ENCODE measurements at regions not wholly inside any gene's neighbourhood (a gene's known extent, or its start where the extent isn't known, plus 50 kb on each side); places are given as distances from the start of the nearest gene placed in this dataset.

DNA sequence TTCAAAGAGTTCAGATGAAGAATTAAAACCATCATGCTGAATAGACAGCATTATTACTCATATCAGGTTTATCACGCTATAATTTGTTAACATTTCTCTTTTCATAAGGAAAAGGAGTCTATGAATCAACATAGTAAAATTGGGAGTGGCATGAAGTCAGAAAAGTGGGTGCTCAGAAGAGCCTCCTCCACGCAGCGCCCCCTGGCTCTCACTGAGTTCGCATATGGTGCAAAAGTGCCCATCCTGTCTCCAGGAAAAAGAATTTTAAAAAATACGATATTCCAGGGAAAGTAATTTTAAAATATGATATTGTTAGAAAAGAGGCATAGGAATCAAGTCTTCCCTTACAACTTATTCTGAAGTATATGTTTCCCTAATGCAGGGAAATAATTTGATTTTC is 176.3 kb upstream of the TCERG1L start:
- no peak for DNase-seq (ENCODE audit: low spot score)

DNA sequence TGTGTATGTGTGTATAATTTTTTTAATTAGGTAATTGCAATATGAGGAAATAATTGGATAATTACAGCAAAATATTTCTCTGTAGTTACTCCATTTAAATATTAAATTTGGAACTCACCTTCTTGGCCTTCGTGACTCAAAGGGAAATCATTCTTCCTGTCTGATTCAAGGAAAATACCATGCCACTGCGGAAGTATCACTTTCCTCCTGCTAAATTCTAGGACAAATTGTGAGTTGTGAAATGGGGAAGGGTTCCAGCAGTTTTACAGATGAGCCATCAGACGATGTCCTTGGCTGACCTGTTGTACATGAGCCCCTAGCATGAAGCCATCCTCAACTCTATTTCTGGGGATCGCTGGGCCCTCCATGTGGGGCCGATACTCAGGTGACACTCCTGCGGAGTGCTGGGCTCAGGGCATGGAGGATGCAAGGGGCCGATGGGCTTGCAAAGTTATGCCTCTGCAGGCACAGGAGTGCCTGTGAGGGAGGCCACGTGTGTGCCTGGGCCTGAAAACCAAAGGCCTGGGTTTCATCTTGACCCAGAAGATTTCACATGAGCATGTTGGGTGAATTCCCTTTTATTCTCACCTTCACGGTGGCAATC is 179.6 kb upstream of the TCERG1L start:
- DNase-seq (ENCODE audit: low spot score), result no peak

DNA sequence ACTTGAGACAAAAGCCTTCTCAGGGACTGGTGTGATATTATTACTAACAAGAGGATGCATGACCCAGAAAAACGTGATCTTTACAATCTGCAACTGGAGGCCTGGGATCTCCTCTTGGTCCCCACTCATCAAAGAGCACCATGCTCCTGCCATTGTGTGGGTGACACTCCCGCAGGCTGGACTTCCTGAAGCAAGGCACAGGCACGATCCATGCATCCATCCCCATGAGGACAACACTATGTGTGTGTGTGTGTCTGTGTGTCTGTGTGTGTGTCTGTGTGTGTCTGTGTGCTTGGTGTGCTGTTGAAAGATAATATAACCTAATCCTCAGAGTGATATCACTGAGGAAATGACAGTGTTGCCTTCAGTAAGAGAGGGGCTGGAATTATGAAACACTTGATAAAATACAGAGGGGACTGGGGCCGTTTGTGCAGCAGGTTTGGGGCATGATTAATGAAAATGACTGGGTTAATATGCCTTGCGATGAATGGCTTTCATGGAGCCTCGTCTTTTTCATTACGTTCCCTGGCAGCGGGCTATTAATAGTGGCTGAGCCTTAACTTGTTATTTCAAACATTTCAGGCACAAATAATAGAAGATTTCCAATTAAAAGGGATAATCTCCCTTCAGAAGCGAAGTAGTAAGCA is 180.8 kb upstream of the TCERG1L start:
- no peak for DNase-seq (ENCODE audit: low spot score)

DNA sequence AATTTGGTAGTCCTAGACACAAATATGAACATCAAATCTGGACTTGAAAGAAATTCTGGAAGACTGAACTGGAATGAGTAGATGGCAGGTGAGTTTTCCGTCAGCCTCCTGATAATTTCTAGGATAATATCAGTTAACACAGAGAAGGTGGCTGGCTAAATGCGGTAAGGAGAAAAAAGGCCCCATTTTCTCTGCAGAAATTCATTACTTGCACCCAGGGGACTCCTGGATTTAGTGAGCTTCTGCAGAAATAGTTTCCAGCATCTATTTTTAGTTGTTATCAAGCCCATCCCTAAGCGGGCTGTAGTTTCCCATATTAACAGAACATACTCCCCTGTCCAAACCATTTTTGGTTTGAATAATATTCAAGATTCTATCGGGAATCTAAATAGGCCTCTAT is 181.9 kb upstream of the TCERG1L start:
- DNase-seq (ENCODE audit: low spot score), result no peak

DNA sequence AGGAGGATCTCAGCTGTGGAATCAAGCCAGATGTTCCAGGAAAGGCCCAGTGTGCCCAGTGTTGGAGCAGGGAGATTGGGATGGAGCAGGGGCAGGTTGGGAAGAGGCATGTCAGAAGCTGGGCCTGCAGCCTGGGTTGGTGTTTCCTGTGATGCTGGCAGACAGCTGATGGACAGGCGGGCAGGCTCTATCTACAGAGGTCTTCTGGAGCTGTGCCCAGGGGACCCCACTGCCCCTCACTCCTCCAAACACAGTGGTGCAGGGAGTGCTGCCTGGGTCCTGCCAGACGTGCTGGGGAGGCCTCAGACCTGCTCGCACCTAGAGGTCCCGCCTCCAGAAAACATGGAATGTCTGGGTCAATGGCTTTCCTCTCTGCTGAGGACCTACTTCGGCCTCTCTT is 182.9 kb upstream of the TCERG1L start:
- DNase-seq (ENCODE audit: low spot score), result no peak

DNA sequence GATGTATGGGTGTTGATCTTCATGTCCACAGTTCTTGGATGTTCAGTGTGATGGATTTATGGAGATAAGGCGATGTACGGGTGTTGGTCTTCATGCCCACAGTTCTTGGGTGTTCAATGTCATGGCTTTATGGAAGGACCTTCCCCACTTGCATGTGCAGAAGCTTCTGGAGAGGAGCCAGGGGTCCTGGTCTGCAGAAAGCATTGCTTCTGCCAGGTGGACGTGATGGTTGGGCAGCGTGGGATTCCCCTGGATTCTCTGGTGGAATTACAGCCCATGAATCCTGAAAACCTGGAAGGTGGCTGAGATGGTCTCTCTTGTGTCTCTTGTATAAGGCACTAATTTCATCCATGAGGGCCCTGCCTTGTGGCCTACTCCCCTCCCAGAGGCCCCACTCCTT is 183.7 kb upstream of the TCERG1L start:
- no peak for DNase-seq (ENCODE audit: low spot score)

DNA sequence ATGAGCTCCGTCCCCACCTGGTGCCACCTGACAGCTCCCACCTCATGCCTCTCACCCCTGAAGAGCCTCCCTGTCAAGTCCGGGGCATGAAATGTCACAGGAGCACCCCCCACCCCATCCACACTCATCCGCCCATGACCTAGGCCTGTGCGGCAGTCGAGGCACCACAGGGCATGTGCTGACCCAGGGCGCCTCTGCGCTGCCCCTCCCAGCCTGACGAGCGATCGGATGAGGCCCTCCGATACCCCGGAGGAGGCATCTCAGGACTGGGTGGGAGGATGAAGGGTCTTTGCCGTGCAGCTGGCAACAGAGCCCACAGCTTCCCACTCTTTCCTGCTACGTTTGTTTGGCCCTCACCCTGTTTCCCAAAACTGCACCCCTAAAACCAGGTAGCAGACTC is 184.4 kb upstream of the TCERG1L start:
- no peak for DNase-seq (ENCODE audit: low spot score)

DNA sequence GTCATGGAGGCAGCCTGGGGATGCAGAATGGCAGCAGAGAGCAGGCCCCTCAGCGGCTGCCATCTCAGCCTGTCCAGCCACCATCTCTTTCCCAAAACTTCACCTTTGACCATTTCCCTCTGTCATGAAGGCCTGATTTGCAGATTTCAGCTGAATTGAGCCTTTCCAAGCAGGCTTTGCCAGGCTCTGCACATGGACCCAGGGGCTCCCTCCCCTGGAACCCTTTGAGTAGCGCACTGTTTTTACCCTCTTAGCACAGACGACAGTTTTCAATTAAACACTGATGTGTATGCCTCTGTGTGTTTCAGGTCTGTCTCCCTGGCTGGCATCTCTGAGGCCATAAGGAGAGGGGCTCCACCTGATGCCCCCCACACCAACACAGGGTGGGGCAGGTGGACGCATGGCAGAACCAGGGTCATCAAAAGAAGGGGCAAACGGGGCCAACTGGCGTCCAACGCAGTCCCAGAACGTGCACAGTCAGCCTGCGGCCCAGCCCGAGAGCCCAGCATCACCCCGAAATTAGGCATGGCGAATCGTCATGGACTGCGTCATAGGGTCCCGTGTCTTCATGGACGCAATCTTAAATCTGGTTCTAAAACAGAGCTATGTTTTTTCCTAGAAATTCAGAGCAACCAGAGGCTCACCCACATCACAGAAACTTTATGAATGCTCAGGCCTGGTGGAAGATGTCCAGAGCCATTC is 185.0 kb upstream of the TCERG1L start:
- DNase-seq (ENCODE audit: low spot score), result no peak

DNA sequence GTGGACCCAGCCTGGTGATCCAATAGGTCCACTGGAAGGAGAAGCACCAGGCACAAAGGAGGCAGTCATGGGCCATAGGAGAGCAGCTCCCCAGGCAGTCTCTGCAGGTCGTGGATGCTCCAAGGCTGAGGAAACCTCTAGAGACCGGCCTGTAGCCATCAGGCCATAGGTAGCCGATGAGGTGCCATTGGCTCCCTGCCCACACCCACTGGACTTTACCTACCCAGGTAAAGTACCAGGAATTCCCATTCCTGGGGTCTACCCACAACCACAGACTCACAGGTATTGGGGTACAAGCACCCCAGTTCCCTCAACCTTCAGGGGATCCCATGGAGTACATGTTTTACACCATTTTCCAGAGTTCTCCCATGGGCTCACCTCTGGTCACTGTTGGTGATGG is 188.0 kb upstream of the TCERG1L start:
- no peak for DNase-seq (ENCODE audit: low spot score)

DNA sequence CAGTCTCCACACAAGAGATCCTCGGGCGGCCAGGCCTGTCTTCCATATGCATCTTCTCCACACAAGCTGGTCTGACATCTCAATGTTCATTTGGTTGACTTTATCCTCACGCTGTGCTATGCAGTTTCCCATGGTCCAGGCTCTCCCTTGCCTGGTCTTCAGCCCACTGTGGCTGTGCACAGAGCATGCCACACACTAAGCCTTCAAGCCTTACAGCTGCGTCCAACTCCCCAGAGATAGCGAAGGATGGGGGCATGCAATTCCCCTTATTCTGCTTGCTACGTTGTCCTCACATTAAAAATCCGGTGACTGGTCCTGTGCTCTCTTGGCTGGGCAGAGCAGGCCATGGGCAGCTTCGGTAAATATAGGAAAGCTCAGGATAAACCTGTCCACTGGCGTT is 188.7 kb upstream of the TCERG1L start:
- no peak for DNase-seq (ENCODE audit: low spot score)

DNA sequence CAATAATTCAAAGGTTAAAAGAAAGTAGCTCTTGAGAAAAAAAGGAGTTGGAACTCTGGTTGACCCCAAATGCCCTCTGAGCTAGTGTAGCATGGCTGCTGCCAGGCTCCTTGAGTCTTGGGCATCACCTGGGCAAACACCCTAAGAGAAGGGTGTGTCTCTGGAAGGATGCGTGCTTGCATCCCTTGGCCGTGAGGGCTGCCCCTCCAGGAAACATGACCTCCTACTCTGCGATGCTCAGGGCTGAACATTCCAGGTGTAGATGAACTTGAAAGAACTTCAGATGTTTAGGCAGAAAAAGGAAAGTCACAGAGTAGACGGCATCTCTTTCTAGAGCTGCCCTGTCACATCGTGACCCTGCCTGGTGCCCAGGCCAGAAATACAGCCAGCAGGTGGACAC is 189.4 kb upstream of the TCERG1L start:
- DNase-seq (ENCODE audit: low spot score), result no peak

DNA sequence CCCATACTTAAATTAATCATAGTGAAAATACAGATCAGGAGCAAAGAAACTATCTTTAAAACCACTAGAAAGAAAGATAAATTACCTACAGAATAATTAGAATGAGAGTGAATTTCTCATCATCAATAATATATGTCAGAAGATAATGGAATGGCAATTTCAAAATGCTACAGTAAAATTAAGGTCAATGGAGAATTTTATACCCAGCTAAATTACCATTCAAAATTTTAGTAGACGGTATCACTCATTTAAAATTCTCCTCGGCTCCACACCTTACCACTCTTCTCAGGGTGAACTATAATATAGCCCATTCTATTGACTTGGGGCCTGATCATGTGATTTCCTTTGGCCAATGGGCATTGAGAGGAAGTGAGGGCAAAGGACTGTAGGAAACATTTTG is 192.5 kb upstream of the TCERG1L start:
- no peak for DNase-seq (ENCODE audit: low spot score)

DNA sequence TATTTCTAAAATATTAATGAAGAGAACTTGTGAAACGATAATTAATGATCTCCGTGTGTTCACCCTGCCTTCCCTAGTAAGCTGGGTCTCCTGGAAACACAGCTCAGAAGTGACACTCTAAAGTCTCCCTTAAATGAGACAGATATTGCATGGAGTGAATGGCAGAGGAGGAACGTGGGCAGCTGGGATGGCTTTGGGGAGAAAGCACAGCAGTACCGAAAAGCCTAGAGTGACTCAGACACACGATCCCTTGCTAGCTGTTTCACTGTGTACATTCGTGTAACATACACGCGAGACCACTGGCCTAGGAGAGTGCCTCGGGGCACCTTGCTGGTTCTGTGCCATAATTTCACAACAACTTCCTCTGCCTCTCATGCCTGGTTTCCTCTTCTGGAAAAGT is 199.9 kb upstream of the TCERG1L start:
- DNase-seq (ENCODE audit: low spot score), result no peak

DNA sequence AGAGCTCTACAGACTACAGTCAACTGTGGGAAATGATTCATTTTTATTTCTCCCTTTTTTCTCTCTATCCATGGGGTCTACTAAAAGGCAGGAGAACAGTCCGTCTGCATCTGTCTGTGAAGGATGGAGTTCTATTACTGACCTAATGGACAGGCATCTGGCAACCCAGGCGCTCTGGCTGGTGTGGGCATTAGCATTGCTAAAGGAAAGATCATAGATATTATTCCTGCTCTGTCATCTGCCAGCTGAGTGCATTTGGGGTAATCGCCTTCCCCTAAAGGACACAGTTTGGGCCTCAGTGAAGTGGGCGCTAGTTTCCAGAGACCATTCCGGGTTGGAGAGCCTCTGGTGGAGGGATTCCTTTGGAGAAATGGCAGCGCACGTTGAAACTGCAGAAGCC is 201.3 kb upstream of the TCERG1L start:
- DNase-seq (ENCODE audit: low spot score), result no peak

DNA sequence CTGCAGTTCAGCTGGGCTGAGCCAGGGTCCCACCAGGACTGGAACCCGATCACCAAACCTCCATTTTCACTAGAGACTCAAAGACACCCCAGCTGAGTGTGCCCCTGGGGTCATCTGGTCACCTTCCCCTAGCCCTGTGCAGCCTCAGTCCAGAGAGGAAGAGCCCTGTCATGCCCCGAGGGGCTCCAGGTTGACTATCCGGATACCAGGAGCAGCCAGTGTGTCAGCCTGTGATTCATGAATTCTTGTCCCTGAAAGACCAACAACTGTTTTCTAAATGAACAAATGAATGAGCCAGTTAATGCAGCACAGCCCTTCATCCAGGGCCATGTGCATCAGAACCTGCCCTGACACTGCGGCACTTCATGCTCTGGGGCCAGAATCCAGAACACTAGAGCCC is 201.9 kb upstream of the TCERG1L start:
- no peak for DNase-seq (ENCODE audit: low spot score)

DNA sequence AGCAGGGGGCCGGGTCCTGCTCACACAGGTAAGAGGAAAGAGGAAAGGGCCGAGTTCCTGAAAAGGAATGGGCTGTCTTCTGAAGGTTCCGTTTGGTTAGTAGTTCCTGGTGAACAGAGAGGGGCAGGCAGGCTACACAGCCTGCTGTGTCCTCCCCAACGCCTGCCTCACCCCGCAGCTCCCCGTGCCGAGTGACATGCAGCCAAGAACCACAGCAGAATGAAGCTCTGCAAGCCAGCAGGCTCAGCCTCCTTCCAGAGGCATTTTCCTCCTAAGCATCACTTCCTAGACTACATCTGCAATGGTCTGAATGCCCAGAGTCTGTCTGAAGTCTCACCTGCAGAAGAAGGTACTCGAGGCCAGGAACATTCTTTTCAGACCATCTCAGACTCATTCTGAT is 202.4 kb upstream of the TCERG1L start:
- DNase-seq (ENCODE audit: low spot score), result no peak

DNA sequence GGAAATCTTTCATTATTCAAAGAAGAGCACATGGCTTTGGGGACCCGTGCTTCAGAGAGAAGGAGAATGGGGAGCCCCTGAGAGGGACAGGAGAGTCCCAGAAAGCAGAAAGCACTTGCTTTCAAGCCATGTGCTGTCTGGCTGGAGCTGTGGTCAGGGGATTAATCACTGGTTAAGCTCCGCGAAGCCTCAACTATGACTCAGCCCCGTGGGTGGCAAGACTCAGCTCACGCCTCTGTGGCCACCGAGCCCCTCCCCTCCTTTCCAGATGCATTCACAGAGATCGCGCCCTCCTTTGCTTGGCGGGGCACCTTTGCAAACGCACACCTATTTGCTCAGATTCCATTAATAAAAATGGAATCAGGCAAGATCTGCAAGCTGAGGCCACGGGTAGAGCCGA is 202.9 kb upstream of the TCERG1L start:
- no peak for DNase-seq (ENCODE audit: low spot score)

DNA sequence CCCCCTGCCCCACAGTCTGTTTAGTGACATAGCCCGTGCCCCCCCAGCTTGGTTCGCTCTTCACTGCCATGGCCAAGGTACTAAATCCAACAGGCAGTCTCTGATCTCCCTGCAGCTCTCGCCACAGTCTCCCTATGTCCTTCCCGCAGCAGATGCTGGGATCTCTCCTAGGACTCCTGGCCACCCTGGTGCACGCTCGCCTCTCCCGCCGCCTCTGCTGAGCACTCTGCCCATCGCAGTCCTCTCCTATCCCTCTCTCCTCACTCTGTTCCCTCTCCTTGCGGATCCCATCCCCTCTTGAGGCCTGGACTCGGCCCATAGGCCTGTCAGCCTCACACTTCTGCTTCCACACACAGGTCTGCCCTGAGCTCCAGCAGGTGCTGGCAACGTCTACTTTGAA is 204.8 kb upstream of the TCERG1L start:
- DNase-seq (ENCODE audit: low spot score), result no peak

DNA sequence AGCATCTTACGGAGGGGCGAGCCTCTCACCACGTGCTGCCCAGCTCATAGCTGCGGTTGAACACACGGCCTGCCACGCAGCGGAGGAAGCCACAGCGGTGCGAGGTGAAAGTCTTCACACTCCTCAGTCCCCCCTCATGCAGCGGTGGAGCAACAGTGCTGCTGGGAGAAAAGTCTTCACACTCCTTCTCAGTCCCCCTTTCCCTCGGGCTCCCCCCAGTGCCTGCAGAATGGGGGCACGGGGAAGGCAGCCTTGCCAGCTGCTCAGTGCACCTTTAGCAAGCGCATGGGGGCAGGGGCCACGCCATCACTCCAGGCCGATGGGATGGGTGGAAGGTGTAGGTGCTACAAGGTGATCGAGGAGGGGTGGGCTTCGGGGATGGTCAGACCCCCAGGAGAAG is 206.3 kb upstream of the TCERG1L start:
- DNase-seq (ENCODE audit: low spot score), result no peak

DNA sequence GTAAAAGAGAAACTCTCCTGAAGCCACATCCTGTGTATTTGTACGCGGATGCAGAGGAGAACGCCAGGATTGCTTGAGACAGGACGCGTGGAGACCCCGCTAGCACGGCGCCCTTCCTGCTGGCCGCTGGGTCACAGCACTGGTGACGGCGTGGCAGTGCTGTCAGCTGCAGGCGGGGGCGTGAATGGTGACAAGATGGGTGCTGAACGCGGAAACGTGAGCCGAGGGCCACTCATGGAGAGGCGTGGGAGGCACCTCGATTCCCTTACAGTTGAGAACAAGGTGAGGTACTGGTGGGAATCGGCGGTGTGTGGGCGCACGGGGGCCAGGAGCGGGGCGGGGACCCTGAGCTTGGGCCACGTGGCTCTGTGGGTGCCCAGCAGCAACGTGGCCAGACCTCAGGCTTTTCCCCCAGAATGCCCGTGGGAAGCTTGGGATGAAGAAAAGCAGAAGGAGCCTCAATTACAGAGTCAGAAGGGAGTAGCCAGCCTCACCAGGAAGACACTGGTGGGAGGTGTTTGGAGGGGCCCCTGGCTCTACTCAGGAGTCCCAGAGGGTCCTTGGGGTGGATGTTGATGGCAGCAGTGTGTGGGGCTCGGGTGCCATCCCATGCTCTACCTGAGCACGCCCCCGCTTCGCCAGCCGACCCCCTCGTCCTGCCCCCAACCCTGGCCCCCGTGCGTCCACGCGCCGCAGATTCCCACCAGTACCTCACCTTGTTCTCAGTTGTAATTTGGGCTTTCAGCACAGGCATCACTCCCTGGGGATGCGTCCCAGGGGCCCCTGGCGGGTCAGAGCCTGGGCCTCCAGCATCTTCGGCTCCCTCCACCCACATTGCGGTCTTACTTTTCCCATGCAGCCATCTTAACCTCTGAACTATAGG is 208.4 kb upstream of the TCERG1L start:
- no peak for DNase-seq (ENCODE audit: low spot score)

DNA sequence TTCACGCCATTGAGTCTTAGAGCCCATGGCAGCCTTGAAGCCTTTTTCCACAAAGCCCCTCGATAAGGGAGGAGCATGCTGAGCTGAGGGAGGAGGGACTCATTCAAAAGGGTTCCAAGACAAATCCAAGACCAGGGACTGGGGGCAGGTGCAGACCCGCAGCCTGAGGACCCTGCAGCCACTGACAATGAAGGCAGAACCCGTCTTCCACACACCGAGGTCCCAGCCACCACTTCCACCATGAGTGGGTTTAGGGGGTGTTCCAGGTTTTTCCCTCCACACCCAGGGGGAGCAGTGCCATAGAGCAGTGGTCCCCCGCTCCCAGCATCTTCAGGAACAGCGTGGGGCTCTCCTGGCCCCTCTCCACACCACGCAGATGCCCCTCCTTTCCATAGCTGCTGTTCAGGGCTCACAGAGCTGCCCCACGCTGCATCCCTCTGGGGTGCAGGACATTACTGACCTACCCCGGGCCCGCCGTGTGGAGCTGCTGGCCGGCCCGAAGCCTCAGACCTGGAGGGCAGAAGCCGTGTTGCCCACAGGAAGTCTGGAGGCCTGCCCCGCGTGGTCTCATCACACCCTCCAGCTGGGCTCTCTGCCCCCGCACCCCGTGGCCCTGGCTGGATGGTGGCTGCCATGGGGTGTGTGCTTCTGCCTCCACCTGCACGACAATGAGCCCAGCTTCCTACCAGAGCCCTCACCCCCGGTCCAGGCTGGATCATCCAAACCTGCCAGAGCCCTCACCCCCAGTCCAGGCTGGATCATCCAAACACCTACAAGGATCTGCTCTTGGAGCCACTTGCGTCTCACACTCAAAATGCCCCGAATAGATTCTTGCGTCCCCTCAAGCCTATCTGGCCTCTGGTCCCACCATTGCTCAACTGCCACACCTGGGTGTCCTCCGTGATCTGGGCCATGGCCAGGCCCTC is 220.0 kb upstream of the TCERG1L start:
- DNase-seq (ENCODE audit: low spot score), result no peak

DNA sequence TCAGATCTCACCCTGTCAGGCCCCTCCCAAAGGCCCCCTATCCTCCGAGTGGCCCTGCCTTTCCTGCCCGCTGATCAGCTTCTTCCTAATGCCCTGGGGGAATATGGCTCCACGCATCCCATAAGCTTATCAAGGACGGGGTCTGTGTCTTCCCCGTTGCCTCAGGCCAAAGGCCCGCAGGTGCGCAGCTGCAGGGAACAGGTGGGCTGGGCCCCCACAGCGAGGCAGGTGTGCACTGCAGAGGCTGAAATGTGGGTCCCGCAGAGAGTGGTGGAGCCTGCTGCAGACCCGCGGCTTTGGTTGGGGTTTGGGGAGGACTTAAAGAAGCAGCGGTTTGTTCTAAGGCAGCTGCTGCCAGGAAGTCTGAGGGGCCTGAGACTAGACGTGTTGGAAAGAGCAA is 220.8 kb upstream of the TCERG1L start:
- DNase-seq (ENCODE audit: low spot score), result no peak
